GM18498 (cell line): ENCODE measurements at regions not wholly inside any gene's neighbourhood (a gene's known extent, or its start where the extent isn't known, plus 50 kb on each side); places are given as distances from the start of the nearest gene placed in this dataset.
"Not testable (repeated sequence)": the region's sequence is repeated elsewhere in the genome, so short reads cannot be mapped to it uniquely, and the experiment has no call there.

Source experiments
- ATAC-seq: cut with Tn5 transposase; IDR thresholded peaks from one replicate; pipeline ENCODE4 v1.9.1; 2021; ENCODE audit warnings: mild to moderate bottlenecking, moderate library complexity; ENCODE audit not compliant: unreplicated experiment

DNA sequence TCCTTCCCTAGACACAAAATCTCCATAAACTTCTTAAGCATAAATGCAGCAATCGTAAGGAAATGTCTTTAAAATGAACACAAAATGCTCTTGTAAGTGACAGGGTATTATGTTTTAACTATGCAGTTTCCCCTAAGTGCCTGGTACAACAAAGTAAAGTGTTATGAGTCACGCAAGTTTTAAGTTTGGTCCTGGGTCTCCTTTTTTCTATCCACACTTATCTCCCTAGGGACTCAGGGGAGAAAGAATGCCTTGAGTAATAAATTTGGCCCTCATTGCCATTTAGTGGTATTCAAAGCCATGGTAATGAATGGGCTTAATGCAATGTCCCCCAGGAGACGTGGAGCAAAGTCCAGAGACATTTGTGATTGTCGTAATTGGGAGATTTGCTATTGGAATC lies 149.1 kb downstream of the MAGEB17 start:
- ATAC-seq: no peak

DNA sequence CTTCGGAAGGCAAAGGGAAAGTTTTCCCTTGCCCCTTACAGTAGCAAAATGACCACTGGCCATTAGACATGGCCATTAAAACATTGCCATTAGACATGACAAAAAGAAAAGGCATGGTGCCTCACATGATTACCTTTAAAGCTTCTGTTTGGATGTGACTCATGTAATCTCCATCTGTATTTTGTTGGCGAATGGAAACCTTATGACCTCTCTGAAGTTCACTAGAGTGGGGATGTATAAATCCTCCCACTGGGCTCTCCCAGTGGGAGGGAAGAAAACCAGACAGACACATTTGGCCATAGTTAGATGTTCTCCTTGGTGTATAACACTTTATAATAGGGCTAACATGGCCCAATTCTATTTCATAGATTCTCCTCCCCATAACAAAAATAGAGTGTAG lies 152.6 kb downstream of the MAGEB17 start:
- no peak for ATAC-seq

DNA sequence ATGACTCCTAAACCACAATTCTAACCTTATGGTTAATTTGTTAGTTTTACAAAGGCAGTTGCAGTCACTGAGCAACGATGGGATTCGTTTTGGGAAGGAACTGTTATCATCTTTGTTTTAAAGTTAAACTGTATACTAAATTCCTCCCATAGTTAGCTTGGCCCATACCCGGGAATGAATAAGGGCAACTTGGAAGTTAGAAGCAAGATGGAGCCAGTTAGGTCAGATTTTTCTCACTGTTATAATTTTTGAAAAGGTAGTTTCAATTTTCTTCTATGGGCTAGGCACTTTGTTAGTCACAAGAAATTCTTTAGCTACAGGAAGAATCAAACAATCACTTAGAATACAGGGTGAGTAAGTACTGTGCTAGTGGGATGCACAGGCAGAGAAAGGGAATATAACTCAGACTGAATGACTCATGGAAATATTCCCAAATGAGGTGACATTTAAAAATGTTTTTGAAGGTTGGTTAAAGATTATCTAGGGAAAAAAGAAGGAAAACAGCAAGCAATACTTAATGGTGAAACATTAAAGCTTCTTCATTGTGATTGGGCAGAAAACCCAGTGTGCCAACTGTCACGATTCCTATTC lies 153.6 kb downstream of the MAGEB17 start:
- ATAC-seq: no peak

DNA sequence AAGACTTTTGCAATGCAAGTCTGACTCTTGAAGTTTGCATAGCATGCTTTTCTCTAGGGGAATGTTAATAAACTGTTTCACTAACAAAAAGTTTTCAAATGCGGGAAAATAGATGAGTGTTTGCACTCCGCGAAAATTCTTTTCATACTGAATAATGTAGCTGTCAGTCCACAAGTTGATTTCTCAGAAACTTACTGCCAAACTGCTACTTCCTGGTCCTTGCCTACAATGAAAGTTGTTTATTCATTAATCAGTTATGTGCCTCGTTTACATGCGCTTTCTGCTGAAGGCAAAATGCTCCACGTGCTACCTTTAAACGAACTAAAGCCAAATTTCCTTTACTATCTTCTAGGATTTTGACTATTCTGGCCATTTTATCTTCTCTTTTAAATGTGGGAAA lies 166.2 kb downstream of the MAGEB17 start:
- ATAC-seq: no peak

DNA sequence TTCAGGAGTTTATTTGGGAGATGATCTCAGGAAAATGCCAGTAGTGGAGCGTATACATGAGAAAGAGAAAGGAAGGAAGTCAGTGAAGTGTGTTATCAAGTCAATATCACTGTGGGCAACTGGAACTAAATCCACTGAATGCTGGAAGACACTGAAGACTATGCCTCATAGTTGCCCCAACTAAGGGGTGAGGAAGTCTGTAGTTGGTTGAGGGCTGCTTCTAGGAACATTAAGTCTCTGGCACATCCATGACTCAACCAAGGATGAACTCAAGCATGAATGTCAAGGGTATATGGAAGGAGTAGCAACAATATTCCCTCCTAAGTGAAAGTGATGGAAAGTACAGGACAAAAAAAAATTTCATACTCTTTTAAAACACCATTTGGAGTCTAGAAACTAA lies 167.9 kb downstream of the MAGEB17 start:
- no peak for ATAC-seq

DNA sequence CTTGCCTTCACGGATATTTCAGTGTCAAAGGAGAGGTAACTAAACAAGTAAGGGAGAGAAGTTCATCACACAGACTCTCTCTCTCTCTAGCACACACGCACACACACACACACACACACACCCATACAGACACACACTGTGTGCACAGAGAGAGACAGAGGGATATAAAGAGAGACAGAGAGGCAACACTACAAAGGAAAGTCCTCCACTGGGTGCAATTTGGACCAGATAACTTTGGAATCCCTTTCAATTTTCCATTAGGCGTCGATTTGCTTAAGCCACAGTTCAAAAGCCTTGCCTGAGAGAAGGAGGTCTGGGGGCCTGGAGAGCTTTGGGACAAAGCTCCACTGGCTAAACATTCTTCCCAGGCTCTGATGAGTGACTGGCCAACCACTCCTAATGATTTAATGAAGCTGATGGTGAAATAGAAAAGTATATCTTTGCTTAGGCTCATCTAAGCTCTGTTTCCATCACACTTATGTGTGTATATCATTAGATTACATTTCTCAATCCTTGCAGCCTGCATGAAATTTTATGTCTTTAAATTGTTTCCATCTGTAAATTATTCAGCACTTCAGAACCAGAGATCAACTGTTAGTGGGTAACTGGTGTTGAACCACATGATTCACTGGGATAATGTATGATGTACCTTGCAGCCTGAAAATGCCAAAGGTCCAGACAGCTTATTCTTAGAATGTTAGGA lies 180.8 kb downstream of the MAGEB17 start:
- ATAC-seq: no peak

DNA sequence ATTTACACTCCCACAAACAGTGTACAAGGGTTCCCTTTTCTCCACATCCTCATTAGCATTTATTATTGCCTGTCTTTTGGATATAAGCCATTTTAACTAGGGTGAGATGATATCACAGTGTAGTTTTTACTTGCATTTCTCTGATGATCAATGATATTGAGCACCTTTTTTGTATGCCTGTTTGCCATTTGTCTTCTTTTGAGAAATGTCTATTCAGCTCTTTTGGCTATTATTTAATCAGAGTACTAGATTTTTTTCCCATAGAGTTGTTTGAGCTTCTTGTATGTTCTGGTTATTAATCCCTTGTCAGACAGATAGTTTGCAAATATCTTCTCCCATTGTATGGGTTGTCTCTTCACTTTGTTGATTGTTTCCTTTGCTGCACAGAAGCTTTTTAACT lies 190.6 kb downstream of the MAGEB17 start:
- ATAC-seq: no peak

DNA sequence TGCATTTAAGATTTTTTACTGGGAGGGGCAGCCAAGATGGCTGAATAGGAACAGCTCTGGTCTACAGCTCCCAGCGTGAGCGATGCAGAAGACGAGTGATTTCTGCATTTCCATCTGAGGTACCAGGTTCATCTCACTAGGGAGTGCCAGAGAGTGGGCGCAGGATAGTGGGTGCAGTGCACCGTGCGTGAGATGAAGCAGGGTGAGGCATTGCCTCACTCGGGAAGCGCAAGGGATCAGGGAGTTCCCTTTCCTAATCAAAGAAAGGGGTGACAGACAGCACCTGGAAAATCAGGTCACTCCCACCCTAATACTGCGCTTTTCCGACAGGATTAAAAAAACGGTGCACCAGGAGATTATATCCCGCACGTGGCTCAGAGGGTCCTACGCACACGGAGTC lies 192.8 kb downstream of the MAGEB17 start:
- not testable (repeated sequence) for ATAC-seq

DNA sequence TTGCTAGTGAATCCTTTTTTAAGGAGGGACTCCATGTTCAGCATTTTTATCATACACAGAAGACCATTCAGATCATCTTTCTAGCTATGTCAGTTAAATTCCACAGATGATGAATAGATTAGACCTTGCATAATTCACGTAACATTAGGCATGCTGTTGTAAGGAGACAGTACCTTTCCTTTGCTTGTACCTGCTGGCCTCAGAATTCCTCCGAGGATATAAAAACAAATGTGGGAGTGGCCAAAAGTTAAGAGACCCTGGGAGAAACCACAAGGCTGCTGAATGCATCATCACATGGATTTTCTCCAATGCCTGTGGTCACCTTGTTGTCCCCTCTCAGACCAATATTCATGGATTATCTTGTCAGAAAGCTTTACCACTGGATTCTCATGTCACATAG lies 201.4 kb downstream of the MAGEB17 start:
- no peak for ATAC-seq

DNA sequence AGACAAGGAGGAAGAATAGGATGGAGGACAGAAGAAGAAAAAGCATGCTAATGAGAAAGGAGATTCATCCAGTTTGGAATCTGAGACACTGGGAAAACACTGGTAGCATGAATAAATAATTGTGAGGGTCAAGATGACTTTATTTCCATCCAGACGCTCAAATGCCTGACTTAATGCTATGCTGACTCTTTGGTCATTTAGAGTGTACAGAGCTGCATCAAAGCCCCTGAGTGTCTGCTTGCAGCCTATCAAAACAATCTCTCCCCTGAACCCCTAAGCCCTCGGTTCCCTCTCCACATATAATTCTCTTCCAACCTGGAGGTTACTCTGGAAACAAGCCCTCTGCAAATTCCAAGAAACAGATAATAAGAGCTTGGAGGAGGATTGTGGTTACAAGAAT lies 208.8 kb downstream of the MAGEB17 start:
- no peak for ATAC-seq

DNA sequence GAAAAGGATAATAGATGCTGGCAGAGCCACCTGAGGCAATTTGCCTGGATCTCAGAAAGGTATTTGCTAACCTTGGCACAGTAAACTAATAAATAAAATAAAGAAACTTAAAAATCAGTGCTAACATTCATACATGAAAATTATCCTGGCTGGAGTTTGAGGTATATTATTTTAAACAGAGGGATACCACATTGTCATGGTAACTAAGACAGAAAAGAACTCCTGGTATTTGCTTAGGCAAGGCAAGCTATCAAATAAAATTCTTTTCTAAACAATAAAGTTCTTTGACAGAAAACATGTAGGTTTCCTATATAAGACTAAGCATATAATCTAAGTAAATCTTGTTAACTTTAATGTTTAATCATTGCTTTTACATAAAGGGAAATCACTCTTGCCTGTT lies 218.8 kb downstream of the MAGEB17 start:
- no peak for ATAC-seq

DNA sequence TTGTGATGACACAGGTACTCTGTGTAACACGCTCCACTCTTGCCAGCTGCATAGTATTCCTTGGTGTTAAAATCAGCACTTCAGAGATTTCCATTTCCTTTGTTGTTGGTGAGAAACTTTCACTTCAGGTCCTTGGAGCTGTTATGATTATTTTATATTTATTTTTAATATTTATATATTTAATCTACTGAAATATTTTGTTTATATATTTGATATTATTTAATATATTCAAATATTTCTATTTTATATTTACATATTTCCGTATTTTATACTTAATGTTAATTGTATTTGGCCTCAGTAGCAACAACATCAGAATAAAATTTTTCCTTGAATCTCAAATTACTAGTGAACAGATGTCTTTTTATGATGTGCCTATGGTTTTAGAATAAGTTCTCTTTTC lies 225.3 kb downstream of the MAGEB17 start:
- no peak for ATAC-seq

DNA sequence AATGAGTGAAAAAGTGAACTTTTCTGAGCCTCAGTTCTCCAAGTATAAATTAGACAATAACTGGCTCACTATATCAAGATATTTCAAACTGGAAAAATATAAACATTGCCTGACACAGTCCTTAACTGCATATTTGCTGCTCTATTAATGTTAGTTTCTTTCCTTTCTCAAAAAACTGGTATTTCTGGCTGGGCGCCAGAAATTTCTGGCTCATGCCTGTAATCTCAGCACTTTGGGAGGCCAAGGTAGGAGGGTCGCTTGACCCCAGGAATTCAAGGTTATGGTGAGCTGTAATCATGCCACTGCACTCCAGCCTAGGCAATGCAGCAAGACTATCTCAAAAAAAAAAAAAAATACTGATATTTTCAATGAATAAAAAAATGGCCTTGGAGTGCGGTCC lies 227.0 kb downstream of the MAGEB17 start:
- no peak for ATAC-seq

DNA sequence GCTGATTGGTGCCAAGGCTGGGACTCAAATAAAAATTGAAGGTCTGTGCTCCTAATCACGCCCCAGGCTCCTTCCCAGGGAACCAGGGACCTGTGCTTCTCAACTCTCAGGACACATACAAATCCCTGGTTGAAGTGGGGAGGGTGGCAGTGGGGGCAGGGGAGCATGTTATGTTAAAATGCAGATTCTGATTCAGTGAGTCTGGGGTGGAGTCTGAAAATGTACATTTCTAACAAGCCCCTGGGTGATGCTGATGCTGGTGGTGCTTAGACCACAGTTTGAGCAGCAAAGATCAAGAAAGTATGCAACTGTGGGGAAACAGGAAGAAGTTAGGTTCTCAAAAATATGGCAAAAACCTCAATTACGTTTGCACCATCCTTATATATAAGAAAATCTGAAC lies 236.5 kb downstream of the MAGEB17 start:
- no peak for ATAC-seq

DNA sequence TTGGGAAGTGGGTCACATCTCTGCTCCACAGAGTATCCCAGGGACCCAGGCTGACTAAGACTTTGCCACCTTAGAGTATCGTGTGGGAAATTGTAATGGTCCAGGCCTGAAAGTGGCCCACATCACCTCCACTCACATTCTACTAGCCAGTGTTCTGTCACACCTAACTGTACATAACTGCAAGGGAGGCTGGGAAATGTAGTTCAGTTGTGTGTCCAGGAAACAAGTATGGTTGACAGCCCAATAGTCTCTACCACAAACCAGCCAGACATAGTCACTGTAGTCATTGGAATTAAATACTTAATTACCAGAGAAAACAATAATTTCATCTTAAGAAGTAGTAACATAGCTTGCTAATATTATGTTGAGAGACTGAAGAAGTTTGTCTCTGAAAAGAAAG lies 233.4 kb upstream of the S100G start:
- ATAC-seq: no peak

DNA sequence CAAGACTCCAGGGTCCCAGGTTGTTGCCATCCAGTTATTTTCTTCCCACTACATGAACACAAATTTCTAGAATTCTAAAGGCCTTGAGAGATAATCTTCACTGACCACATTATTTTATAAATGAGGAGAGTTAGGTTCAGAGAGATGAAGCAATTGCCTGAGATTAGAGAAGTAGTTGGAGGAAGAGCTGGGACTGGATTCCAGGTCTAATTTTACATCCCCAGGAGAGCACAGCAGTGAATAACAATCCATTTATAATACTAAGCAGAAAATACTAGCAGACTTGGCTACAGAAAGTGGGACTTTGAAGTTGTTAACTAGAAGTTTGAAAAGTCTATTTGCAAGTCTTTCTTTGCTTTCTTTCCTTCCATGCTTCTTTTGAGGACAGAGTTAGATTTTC lies 231.3 kb upstream of the S100G start:
- ATAC-seq: no peak

DNA sequence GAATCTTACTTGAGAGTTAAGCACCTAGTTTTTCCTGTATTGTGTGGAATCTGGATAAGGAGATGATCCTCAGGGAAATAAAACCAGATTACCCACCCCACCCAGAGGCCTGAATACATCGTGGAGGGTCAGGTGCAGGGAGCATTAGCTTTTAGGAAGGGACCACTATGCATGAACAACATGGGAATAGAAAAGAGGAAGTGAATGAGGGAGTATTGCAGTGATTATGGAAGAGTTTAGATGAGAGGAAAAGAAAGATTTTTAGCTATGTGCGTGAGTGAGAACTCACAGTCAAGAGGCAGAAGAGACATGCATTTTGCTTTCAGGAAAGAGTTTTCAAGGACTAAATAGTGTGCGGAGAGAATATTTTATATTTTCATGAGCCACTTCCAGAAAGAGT lies 222.3 kb upstream of the S100G start:
- no peak for ATAC-seq

DNA sequence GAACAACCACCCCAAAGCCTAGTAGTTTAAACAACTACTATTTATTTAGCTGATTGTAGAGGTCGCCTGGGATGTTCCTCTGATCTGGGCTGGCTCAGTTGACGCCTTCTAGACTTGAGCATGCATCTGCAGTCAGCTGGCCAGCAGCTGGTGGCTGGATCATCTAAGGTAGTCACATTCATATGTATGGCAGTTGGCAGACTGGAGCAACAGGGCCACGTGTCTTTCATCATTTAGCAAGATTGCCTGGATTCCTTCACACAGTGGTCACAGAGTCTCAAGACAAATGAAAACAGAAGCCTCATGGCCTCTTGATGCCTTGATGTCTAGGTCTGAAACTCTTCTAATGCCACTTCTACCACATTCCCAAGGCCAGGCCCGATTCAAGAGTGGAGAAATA lies 220.6 kb upstream of the S100G start:
- no peak for ATAC-seq

DNA sequence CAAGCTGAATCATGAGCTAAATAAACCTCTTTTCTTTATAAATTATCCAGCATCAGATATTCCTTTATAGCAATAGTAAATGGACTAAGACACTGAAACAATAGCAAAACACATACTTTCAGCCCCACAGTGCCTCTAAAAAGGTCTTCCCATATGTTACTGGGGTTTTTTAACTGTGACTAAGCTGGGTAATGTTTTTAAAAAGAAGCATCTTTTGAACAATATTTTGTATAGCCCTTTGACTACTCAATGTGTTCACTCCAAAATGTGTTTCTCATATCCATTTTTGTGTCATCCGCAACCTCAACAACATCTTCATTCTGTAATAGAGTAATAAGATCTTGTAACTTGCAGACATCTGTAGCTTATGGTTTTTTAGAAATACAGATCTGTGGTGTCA lies 218.7 kb upstream of the S100G start:
- no peak for ATAC-seq

DNA sequence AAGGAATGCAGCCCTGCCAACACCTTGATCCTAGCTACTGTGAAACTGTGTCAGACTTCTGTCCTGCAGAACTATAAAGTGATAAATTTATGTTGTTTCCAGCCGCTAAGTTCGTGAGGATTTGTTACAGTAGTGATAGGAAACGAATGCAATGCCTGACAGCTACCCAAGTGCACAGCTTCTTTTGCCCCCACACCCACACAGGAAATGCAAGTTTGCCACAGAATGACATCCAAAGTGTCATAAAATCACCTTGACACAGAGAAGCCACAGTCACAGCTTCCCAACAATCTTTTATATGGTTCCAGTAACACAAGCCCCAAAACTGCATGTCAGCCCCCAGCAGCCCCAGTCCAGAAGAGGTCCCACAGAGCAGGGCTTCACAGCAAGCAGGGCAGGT lies 216.9 kb upstream of the S100G start:
- ATAC-seq: no peak

DNA sequence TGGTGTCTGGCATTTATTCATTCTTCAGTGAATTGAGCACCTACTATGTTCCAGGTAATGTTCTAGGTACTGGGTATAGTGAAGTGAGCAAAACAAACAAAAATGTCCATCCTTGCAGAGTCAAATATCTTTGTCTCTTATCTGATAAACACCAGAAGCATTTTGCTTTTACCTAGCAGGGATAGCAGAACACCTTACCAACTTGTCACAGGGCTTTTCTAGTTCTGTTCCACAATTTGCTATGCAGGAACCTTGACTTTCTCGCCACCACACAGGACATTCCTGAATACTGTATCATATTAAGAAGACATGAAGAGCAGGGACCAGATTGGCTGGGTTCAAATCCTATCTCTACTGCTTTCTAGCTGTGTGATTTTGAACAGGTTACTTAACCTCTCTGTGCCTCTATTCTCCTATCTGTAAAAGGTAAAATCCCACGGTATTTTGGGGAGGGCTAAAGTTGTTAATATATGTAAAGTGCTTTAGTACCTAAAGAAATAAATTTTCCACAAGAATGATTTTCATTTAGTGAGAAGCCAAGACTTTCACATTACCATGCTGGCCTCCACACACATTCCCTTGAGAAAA lies 214.5 kb upstream of the S100G start:
- no peak for ATAC-seq

DNA sequence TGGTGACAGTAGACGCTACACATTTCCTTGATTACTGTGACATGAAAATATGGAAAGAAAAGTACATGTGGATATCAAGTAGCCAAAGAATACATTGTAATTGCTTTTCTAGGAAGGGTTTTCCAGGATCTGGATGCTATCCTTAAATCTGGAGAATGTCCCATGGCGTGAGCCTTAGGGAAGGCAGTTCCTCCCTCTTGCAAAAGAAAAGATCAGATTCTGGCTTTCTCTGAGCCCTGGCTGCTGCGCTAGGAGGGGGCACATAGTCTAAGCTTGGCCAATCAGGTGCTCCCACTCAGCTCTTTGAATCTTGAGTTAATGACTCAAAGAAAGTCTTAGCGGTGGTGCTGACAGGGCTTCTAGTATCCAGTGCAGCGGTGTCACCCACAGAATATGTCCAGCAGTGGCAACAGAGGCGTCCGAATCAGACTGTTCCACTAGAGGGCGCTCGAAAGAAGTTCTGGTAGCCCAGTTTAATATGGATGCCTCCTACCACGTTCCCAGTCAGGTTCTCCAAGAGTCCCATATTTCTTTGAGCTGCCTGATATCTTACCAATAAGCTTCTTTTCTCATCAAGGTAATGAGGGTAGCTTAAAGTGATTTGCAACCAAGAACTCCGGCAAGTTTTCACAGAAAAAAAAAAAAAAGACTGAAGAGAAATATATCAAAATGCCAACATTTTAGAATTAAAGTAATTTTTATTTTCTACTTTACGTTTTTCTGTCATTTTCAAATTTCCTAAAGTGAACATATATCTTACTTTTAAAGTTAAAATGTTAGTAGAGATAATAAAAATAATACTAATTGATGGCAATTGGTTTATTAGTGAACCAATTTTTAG lies 213.4 kb upstream of the S100G start:
- no peak for ATAC-seq
